GM10266 (cell line): ENCODE measurements at regions not wholly inside any gene's neighbourhood (a gene's known extent, or its start where the extent isn't known, plus 50 kb on each side); places are given as distances from the start of the nearest gene placed in this dataset.

Experiments used
- DNase-seq: peaks from one replicate; pipeline ENCODE4 v3.0.0; 2012; ENCODE audit errors: extremely low spot score
- TF ChIP-seq, protein P1 (sequence below): IDR thresholded peaks from 2 replicates; pipeline ENCODE4 v1.5.1; 2012; ENCODE audit warnings: mild to moderate bottlenecking, low read depth; ENCODE audit not compliant: control insufficient read depth, insufficient read depth; ENCODE audit errors: missing control alignments

DNA sequence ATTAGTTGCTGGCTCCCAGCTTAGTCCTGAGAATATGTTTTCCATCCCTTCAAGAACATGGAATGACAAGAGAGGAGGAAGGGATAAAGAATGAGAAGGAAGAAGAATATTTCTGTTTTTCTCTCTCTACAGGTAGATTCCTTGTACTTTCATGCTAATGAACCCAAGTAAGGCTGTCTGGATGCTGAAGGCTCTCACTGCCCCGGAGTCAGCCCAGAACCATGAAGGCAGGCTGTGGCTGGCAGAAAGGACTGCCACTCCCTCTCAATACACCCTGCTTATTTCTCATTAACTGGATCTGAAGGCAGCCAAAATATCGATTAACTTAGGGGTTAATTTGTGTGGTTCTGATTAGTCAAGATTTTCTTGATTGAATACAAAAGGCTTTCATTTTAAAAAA is 93.1 kb upstream of the NPAS2 start:
- no peak for DNase-seq
- TF ChIP-seq, protein P1, sequence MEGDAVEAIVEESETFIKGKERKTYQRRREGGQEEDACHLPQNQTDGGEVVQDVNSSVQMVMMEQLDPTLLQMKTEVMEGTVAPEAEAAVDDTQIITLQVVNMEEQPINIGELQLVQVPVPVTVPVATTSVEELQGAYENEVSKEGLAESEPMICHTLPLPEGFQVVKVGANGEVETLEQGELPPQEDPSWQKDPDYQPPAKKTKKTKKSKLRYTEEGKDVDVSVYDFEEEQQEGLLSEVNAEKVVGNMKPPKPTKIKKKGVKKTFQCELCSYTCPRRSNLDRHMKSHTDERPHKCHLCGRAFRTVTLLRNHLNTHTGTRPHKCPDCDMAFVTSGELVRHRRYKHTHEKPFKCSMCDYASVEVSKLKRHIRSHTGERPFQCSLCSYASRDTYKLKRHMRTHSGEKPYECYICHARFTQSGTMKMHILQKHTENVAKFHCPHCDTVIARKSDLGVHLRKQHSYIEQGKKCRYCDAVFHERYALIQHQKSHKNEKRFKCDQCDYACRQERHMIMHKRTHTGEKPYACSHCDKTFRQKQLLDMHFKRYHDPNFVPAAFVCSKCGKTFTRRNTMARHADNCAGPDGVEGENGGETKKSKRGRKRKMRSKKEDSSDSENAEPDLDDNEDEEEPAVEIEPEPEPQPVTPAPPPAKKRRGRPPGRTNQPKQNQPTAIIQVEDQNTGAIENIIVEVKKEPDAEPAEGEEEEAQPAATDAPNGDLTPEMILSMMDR: no peak

DNA sequence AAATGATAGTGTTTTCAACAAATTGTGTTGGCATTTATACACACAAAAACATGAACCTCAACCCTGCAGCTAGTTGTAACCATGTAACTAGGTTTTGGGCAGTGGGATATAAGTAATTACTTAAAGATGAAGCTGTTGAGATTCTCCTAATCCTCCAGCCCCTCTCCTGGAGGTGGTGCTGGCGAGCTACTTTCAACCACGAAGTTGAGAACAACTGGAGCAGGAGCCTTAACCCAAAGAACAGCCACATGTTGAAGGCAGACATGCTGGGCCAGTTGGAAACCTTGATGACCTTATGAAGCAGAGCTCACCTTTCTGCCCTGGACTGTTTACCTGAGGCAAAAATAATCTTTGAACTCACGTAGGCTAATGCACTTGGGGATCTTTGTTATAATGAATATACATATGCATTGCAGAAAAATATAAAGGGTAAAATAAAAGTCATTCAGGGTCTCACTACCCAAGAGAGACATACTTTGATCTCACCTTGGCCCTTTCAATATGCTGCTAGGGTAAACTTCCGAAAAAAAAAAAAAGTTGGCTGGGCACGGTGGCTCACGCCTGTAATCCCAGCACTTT is 89.6 kb upstream of the NPAS2 start:
- TF ChIP-seq, protein P1: peak; percentile 23
- DNase-seq: no peak

GRCh38 chr2:100731535-100731981 is 88.4 kb upstream of the NPAS2 start:
- TF ChIP-seq, protein P1: no peak
- DNase-seq: no peak

- TF ChIP-seq, protein P1: no peak
- DNase-seq: no peak
Measured at GRCh38 chr2:100733391-100734187, 86.3 kb upstream of the NPAS2 start.

DNA sequence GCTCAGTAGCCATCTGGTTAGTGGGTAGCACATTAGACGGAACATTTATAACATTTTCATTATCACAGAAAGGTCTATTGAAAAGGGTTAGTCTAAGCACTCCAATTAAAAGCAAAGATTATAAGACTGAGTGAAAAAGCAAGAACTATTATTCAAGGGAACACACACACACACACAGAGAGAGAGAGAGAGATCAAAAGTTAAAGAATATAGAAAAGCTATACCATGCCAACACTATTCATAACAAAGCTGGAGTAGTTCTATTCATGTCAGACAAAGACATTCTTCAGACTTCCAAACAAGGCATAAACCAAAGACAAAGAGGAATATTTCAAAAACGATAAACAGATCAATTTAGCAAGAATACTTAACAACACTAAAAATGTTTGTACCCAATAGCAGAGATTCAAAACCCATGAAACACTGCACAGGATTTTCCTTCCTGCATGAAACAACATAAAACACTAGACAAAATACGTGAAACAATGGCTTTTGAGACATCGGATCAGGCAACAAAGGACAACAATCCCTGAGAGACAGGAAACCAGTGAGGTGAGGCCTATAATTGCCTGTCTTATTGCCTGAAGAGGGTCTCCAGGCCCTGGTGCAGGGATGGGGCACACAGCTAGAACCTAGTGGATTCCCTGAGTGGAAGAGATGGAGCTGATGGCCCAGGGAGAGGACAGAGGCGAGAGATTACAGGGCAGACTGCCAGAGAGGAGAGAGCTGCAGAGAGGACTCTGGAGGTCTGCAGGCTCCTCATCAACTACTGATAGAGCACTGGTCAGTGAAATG is 83.6 kb upstream of the NPAS2 start:
- TF ChIP-seq, protein P1: no peak
- DNase-seq: no peak

DNA sequence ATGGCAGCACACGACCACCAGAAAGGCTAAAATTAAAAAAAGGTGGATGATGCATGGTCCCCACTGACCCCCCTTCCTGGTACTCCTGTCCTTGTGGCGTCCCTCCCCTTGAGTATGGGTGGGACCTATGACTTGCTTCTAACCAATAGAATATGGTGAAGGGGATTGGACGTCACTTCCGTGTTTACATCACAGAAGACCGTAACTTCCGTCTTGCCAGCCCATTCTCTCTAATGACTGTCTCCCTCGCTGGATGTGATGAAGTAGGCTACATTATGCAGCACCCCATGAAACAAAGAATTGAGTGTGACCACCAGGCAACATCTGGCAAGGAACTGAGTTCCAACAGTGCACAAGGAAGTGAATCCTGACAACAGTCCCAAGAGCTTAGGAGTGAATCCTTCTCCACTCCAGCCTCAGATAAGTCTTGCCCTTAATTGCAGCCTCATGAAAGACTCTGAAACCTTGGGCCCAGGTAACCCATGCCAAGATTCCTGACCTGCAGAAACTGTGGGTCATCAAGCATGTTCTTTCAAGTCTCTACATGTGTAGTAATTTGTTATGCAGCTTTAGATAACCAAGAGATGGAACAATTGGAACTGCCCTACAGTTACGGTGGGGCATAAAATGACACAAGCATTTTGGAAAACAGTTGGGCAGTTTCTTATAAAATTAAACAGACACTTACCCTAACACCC is 80.1 kb upstream of the NPAS2 start:
- no peak for DNase-seq
- TF ChIP-seq, protein P1: no peak

GRCh38 chr2:100741880-100742276 is 78.1 kb upstream of the NPAS2 start:
- TF ChIP-seq, protein P1: no peak
- DNase-seq: no peak
